ENCODE measurements at regions not wholly inside any gene's neighbourhood (a gene's known extent, or its start where the extent isn't known, plus 50 kb on each side); places are given as distances from the start of the nearest gene placed in this dataset.

- TF ChIP-seq Cebpa-rat (IDR thresholded peaks at IDR 0.05) = no peak
- Histone ChIP-seq H3K27ac (no peak overlapping the region), H3K27me3 (no peaks in the 10 kb centered on the region), H4K20me1 (no peaks in the 10 kb centered on the region), H3K4me1 (no peaks in the 10 kb centered on the region), H3K4me3 (no peak overlapping the region), H3K4me2 (no peak overlapping the region), H3K9ac (no peak overlapping the region), H3K9me3 (replicated peaks in 1 of 11) (peaks cover 8 to 24% (median 20%) of the 10 kb centered on the region in 11 experiments; a peak in 20 of 22 replicates), H3K36me3 (no peaks in the 10 kb centered on the region)
These were observed 256.0 kb upstream of the SESN3 start for GRCh38 chr11:95486979-95487378.

- TF ChIP-seq Cebpa-rat (IDR thresholded peaks at IDR 0.05) = no peak
- no peak overlapping the region for H3K4me3 ChIP-seq
These were observed 255.5 kb upstream of the SESN3 start for GRCh38 chr11:95486466-95486865.

GRCh38 chr11:95485115-95485900 lies 254.3 kb upstream of the SESN3 start:
- Histone ChIP-seq H3K4me1 (no peaks in the 10 kb centered on the region), H3K9me3 (replicated peaks in 1 of 11) (peaks cover 5 to 20% (median 12%) of the 10 kb centered on the region in 11 experiments; a peak in 17 of 22 replicates), H3K27ac (no peak overlapping the region), H3K4me2 (no peak overlapping the region), H4K20me1 (no peaks in the 10 kb centered on the region), H3K27me3 (no peaks in the 10 kb centered on the region), H3K36me3 (no peaks in the 10 kb centered on the region), H3K9ac (no peak overlapping the region), H3K4me3 (no peak overlapping the region)
- TF ChIP-seq Cebpa-rat (IDR thresholded peaks at IDR 0.05) = no peak

More at GRCh38 chr11:95486466-95486865, 255.5 kb upstream of the SESN3 start:
- Histone ChIP-seq H3K4me1 (no peaks in the 10 kb centered on the region), H4K20me1 (no peaks in the 10 kb centered on the region), H3K9ac (no peak overlapping the region), H3K36me3 (no peaks in the 10 kb centered on the region), H3K27ac (no peak overlapping the region), H3K9me3 (replicated peaks in 1 of 11) (peaks cover 12 to 29% (median 21%) of the 10 kb centered on the region in 11 experiments; a peak in 20 of 22 replicates), H3K27me3 (no peaks in the 10 kb centered on the region), H3K4me2 (no peak overlapping the region)

- H3K4me3 ChIP-seq = no peak overlapping the region
- peaks cover 0 to 14% (median 10%) of the 10 kb centered on the region in 11 experiments; a peak in 13 of 22 replicates for H3K9me3 ChIP-seq (replicated peaks in 1 of 11)
- H3K4me2 ChIP-seq = no peak overlapping the region
- TF ChIP-seq Cebpa-rat (IDR thresholded peaks at IDR 0.05) = no peak
- H3K27me3 ChIP-seq = no peaks in the 10 kb centered on the region
- no peaks in the 10 kb centered on the region for H3K36me3 ChIP-seq
- no peaks in the 10 kb centered on the region for H4K20me1 ChIP-seq
- H3K9ac ChIP-seq = no peak overlapping the region
- no peaks in the 10 kb centered on the region for H3K4me1 ChIP-seq
- H3K27ac ChIP-seq = no peak overlapping the region
These were observed 252.3 kb upstream of the SESN3 start for GRCh38 chr11:95483339-95483738.

- Histone ChIP-seq H3K27me3 (no peaks in the 10 kb centered on the region), H3K27ac (no peak overlapping the region), H3K36me3 (no peaks in the 10 kb centered on the region), H3K9ac (no peak overlapping the region), H3K4me2 (no peak overlapping the region), H3K4me3 (no peak overlapping the region), H3K4me1 (no peaks in the 10 kb centered on the region), H3K9me3 (replicated peaks in 1 of 11) (peaks cover 3 to 17% (median 13%) of the 10 kb centered on the region in 11 experiments; a peak in 14 of 22 replicates), H4K20me1 (no peaks in the 10 kb centered on the region)
- no peak for TF ChIP-seq Cebpa-rat (IDR thresholded peaks at IDR 0.05)
These were observed 247.0 kb upstream of the SESN3 start for GRCh38 chr11:95478003-95478402.

DNA sequence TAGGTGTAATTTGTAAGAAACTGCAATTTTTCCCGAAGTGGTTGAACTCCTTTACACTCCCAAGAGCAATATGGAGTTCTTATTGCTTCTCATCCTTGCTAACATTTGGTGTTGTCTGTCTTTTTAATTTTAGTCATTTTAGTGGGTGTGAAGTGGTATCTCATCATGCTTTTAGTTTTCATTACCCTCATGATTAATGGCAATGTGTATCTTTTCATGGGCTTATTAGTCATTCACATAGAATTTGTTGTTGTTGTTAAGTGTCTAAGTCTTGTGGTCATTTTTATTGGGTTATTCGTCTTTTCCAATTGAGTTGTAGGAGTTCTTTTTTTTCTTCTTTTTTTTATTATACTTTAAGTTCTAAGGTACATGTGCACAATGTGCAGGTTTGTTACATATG lies 238.3 kb upstream of the SESN3 start:
- Histone ChIP-seq H4K20me1 (no peaks in the 10 kb centered on the region), H3K36me3 (no peaks in the 10 kb centered on the region), H3K9ac (no peak overlapping the region), H3K27ac (no peak overlapping the region), H3K9me3 (replicated peaks in 1 of 11) (no peaks in the 10 kb centered on the region), H3K4me1 (no peaks in the 10 kb centered on the region), H3K27me3 (no peaks in the 10 kb centered on the region), H3K4me3 (no peak overlapping the region), H3K4me2 (no peak overlapping the region)
- no peak for TF ChIP-seq Cebpa-rat (IDR thresholded peaks at IDR 0.05)

- Histone ChIP-seq H3K27ac (no peak overlapping the region), H3K9ac (no peak overlapping the region), H3K27me3 (no peaks in the 10 kb centered on the region), H3K9me3 (replicated peaks in 1 of 11) (peaks cover 0 to 6% (median 0%) of the 10 kb centered on the region in 11 experiments; a peak in 6 of 22 replicates), H3K4me1 (no peaks in the 10 kb centered on the region), H4K20me1 (no peaks in the 10 kb centered on the region), H3K4me2 (no peak overlapping the region), H3K36me3 (no peaks in the 10 kb centered on the region), H3K4me3 (no peak overlapping the region)
- no peak for TF ChIP-seq Cebpa-rat (IDR thresholded peaks at IDR 0.05)
These were observed 235.4 kb upstream of the SESN3 start for GRCh38 chr11:95466416-95466815.

DNA sequence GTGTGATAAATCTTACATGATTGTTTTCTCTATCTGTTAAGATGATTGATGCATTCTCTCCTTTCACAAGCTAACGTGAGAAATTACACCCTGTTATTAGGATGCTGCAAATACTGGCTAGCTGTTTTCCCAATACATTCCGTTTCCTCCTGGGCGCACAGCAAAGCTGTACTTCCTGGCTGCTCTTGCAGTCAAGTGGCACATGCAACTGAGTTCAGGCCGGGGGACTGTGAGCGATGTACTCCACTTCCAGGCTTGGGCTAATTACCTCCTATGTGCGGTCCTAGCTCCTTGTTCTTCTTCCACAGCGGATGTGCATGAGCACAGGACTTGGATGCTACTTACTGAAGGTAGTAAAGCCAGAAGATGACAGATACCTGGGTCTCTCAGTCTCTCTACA lies 234.9 kb upstream of the SESN3 start:
- H3K27ac ChIP-seq = no peak overlapping the region
- TF ChIP-seq Cebpa-rat (IDR thresholded peaks at IDR 0.05) = no peak
- no peaks in the 10 kb centered on the region for H3K27me3 ChIP-seq
- H4K20me1 ChIP-seq = no peaks in the 10 kb centered on the region
- no peak overlapping the region for H3K4me3 ChIP-seq
- H3K4me1 ChIP-seq = no peaks in the 10 kb centered on the region
- H3K36me3 ChIP-seq = no peaks in the 10 kb centered on the region
- H3K4me2 ChIP-seq = no peak overlapping the region
- H3K9ac ChIP-seq = no peak overlapping the region
- peaks cover 0 to 12% (median 0%) of the 10 kb centered on the region in 11 experiments; a peak in 6 of 22 replicates for H3K9me3 ChIP-seq (replicated peaks in 1 of 11)

DNA sequence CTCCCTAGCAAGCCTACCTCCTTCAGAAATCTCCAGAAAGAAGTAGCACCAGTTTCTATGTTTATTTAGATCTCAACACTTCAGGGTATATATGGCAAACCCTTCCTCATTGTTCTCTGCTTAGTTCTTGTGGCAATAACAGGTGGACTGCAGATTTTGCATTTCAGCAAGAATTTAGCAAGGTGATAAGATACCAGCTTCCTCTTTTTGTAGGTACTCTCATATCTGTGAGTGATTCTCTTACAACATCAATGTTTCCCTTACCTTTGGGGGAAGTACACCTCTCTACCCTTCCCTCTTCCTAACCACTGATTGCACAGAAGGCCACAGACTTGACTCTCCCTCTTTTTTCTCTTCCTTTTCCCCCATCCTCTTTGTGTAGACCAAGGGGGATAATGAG lies 230.9 kb upstream of the SESN3 start:
- no peak overlapping the region for H3K4me2 ChIP-seq
- H3K27ac ChIP-seq = no peak overlapping the region
- no peak overlapping the region for H3K9ac ChIP-seq
- no peaks in the 10 kb centered on the region for H3K4me1 ChIP-seq
- no peak overlapping the region for H3K4me3 ChIP-seq
- TF ChIP-seq Cebpa-rat (IDR thresholded peaks at IDR 0.05) = no peak
- peaks cover 0 to 26% (median 7%) of the 10 kb centered on the region in 11 experiments; a peak in 11 of 22 replicates for H3K9me3 ChIP-seq (replicated peaks in 1 of 11)
- no peaks in the 10 kb centered on the region for H4K20me1 ChIP-seq
- no peaks in the 10 kb centered on the region for H3K36me3 ChIP-seq
- no peaks in the 10 kb centered on the region for H3K27me3 ChIP-seq

DNA sequence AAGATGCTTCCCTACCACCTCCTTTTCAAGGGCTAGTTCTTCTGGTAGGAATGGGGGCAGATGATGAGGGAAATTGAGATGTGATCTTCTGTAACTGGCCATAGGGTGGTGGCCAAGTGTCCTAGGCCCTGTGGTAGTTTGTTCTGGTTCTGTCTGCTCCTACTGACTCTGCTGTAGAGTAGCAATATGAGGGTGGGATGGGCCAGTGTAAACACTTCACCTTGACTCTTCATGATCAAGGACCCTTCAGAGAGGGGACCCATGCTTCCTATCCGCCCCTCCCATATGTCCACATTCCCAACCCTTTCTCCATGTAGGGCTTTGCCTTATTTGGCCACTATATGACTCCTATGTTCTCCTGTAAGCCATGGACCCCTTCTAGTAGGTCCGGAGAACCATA lies 230.3 kb upstream of the SESN3 start:
- H4K20me1 ChIP-seq = no peaks in the 10 kb centered on the region
- no peak for TF ChIP-seq Cebpa-rat (IDR thresholded peaks at IDR 0.05)
- no peak overlapping the region for H3K4me3 ChIP-seq
- no peak overlapping the region for H3K9ac ChIP-seq
- no peak overlapping the region for H3K27ac ChIP-seq
- H3K9me3 ChIP-seq (replicated peaks in 1 of 11) = peaks cover 0 to 26% (median 7%) of the 10 kb centered on the region in 11 experiments; a peak in 11 of 22 replicates
- H3K36me3 ChIP-seq = no peaks in the 10 kb centered on the region
- no peak overlapping the region for H3K4me2 ChIP-seq
- H3K4me1 ChIP-seq = no peaks in the 10 kb centered on the region
- no peaks in the 10 kb centered on the region for H3K27me3 ChIP-seq

Measured in BLaER1 treated with 17β-estradiol and CSF1 and Interleukin-3, amounts not matched to agents 10 nM and 100 nM (cell line).